ENCODE measurements at regions not wholly inside any gene's neighbourhood (a gene's known extent, or its start where the extent isn't known, plus 50 kb on each side); places are given as distances from the start of the nearest gene placed in this dataset.

DNA sequence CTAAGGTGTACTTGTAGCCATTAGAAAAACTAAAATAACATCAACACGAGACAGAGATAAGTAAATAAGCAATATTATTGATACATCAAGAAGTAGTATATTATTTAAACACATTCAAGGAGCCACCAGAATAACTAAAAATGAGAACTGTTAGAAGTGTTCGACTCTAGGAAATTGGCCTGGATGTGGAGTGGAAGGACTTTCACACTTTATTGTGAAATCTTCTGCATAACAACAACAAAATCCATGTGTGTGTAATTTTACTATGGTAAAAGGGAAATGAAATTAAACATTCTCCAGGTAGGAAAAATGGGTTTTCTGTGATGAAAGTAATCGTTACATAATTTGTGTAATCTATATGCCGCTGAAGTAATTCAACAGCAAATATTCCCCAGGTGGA, 96.3 kb upstream of the RNF152 start:
- no peak for DNase-seq

- no peak for DNase-seq
Observed at GRCh38 chr18:61988100-61988499, 95.3 kb upstream of the RNF152 start.

DNA sequence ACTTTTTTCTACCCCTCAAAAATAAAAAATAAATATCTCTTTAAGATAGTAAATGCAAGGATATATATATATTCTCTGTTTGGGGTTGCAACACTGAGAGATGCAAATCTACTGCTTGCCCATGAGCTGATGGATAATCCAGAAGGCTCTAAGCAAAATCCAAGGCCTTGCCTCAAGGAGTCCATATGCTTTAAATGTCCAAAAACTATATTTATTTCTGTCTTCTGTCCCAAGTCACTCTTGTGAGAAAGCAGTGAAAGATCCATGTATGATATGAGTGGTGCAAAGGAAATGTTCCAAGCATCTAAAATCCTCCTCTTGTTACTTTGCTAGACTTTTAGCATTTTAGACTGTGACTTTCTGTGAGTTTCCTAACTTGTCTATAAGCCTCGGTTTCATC, 92.9 kb upstream of the RNF152 start:
- DNase-seq = no peak

DNA sequence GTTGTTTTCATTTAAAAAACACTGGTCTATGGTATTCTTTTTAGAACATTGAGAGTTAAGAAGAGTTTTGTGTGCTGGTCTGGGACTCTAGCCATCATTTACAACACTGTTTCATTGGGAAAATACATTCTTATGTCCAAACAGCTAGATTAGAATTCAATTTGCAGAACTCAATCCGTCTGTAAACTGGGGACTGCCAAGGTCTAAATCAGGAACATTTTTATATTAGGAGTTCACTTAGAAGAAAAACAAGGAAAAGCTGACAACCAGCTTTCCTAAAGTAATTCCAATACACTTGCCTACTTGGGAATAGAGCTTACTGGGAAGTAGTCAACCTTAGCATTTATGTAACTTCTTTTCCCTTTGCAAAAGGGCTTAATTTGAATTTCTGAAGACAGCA, 91.5 kb upstream of the RNF152 start:
- no peak for DNase-seq

GRCh38 chr18:61982475-61982874, 89.7 kb upstream of the RNF152 start:
- DNase-seq = no peak

DNA sequence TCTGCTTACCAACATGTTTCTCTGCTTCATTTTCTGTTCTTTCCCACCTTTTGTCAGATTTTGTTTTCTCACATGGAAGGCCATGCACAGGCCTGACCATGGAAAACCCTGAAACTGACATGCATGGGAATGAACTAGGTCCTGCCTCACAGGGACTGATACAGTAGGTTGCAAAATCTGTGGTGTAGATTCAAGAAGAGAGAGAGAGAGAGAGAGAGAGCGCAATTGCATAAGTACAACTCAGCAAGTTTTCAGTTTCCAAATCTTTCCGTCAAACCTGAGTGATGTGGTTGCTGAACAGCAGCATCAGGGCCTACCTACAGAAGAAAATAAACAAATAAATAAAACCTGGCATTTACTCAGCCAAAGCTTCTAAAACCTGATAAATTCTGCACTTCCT, 87.5 kb upstream of the RNF152 start:
- no peak for DNase-seq

GRCh38 chr18:61975526-61976326, 82.9 kb upstream of the RNF152 start:
- DNase-seq = peak; percentile 67

GRCh38 chr18:61973273-61974115, 80.7 kb upstream of the RNF152 start:
- peak; percentile 22 for DNase-seq

GRCh38 chr18:61972389-61973264, 79.8 kb upstream of the RNF152 start:
- DNase-seq = peak; percentile 93

- DNase-seq = no peak
Observed at GRCh38 chr18:61967252-61967891, 74.6 kb upstream of the RNF152 start.

- no peak for DNase-seq
Observed at GRCh38 chr18:61965311-61965710, 72.5 kb upstream of the RNF152 start.

- no peak for DNase-seq
Observed at GRCh38 chr18:61964616-61965015, 71.8 kb upstream of the RNF152 start.

DNA sequence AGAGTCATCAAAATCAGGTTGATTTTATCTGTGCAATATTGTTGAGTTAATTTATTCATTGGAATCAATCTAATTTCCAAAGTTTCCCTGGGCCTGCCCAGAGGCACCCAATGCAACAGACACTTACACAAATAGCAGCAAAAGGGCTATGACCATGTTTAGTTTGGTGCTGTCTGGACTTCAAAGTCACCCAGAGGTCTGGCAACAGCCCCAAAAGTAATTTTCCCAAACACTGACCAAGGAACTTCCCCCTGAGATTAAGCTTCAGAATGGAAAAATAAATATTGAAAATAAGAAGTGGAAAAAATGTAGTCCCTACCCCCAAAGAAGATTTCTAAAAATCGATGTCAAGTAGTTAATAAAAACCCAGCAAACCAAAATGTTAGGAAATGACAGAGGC, 70.9 kb upstream of the RNF152 start:
- DNase-seq = no peak

DNA sequence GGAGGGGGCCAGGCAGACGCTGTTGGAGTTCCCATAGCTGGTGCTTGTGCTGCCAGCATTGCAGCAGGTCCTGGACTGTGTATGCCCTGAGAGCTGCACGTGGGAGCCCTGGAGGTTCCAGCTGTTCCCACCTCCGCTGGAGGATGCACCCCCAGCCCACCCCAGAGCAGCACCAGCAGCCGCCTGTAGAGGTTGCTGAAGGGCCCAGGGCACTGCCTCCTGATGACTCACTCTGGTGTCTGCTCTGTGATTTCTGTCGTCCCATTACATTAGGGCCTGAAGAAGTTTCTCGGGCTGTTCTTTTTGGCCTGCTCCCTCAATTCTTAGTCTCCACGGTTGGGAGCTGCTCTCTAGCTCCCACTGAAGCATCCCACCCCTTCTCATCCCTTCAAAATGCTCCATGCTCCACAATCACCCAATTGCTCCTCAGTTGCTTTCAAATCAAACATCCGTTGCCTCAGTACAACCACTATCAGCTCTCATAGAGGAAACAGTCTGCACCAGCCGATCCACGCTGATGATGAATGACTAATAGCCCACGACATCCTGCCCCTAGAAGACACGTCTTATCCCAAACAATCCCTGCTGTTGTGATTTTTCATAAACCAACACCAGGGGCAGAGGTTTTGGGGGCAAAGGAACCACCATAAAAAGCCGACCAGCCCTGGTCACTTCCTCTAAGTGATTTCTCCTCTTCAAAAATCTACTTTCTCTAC, 65.2 kb upstream of the RNF152 start:
- DNase-seq = peak; percentile 26

DNA sequence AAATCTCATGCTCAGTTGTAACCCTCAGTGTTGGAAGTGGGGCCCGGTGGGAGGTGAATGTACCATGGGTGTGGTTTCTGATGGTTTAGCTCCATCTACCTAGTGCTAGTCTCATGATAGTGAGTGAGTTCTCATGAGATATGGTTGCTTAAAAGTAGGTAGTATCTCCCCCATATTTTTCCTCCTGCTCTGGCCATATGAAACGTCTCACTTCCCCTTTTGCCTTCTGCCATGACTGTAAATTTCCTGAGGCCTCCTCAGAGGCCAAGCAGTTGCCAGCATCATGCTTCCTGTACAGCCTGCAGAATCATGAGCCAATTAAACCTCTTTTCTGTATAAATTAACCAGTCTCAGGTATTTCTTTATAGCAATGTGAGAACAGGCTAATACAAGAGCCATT, 62.8 kb upstream of the RNF152 start:
- no peak for DNase-seq

- DNase-seq = no peak
Observed at GRCh38 chr18:61954096-61954746, 61.4 kb upstream of the RNF152 start.

- no peak for DNase-seq
Observed at GRCh38 chr18:61953641-61954040, 60.8 kb upstream of the RNF152 start.

DNA sequence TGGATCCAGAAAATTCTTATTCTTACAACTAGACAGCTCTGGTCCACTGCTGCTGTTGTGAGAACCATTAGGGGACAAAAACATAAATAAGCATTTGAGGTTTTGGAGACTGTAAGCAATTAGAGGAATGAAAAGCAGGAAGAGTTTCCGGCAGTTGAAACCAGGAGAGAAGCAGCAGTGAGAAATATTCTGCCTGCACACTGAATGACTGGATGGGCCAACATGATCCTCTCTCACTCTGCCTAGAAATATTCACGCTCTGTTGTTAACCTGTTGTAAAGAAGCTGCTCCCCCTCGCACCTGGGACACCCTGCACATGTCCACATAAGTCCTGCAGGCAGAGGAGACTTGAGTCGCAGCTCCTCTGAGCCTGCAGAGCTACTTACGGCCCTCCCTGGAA, 60.4 kb upstream of the RNF152 start:
- no peak for DNase-seq

GRCh38 chr18:61951396-61951795, 58.6 kb upstream of the RNF152 start:
- DNase-seq = no peak

GRCh38 chr18:61950371-61950770, 57.6 kb upstream of the RNF152 start:
- DNase-seq = no peak

DNA sequence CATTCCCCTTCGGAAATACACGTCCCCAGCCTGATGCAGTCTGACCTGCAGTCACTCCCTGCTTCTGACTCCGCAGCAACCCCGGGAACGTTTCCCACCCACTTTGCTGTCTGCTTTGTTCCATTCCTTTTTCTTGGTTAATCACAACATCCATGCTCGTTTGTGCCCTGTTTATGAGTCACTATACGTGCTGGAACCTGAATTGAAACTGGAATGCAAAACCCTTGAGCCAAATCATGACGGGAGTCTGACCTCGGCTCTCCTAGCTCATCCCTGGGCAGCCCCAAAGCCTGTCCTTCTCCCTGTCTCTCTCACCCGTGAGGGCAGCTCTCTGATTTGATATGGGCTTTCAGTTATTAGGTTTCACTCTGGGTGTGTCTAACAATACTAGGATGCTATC, 57.1 kb upstream of the RNF152 start:
- no peak for DNase-seq
